ENCODE measurements at regions not wholly inside any gene's neighbourhood (a gene's known extent, or its start where the extent isn't known, plus 50 kb on each side); places are given as distances from the start of the nearest gene placed in this dataset.

GRCh38 chr2:220949466-220949865 is 622.6 kb downstream of the EPHA4 start:
- H4K5ac ChIP-seq (ENCODE audit: insufficient read length, low read depth, low read length): no peak overlapping the region
- TF ChIP-seq CTCF (conservative IDR thresholded peaks at IDR 0.05): no peak
- Mint-ChIP-seq H3K27me3 (ENCODE audit: low read depth) (no peaks in the 10 kb centered on the region), H3K4me3 (no peak overlapping the region; a peak in 1 of 5 replicates), H3K36me3 (ENCODE audit: insufficient read depth in 1 of 3, low read depth in 3 of 3) (peaks cover 0 to 5% (median 3%) of the 10 kb centered on the region in 3 experiments; a peak in 5 of 7 replicates), H3K9me3 (peaks cover 5 to 13% of the 10 kb centered on the region in 2 experiments), H3K27ac (no peak overlapping the region), H3K4me1 (peaks cover 21% of the 10 kb centered on the region in 2 experiments)
- H4K20me1 ChIP-seq (ENCODE audit: control insufficient read depth, insufficient read depth, insufficient read length): no peaks in the 10 kb centered on the region
- no peak overlapping the region for H4K8ac ChIP-seq (replicated peaks; ENCODE audit: insufficient read length, low read depth, low read length)
- no peak overlapping the region for H3K4ac ChIP-seq (ENCODE audit: low read depth, low read length)
- H2AFZ ChIP-seq (ENCODE audit: low read length): no peak overlapping the region
- H3K27me3 ChIP-seq (ENCODE audit: insufficient read depth, low read length): no peaks in the 10 kb centered on the region
- no peak overlapping the region for H2BK12ac ChIP-seq (ENCODE audit: insufficient read length, low read depth, low read length)
- H3K4me2 ChIP-seq (ENCODE audit: insufficient read depth, insufficient read length, low read length): no peak overlapping the region
- no peak overlapping the region for H3T11ph ChIP-seq (ENCODE audit: low read length)
- H4K91ac ChIP-seq (ENCODE audit: insufficient read length, low read depth, low read length): no peak overlapping the region
- H3K23me2 ChIP-seq (ENCODE audit: insufficient read length, low read depth, low read length, poor library complexity, severe bottlenecking): no peaks in the 10 kb centered on the region
- no peak for DNase-seq
- H2BK15ac ChIP-seq (ENCODE audit: low read depth, low read length): no peak overlapping the region
- no peak overlapping the region for H2BK20ac ChIP-seq (ENCODE audit: low read depth, low read length, poor library complexity, severe bottlenecking)
- no peak overlapping the region for H3K9ac ChIP-seq (ENCODE audit: extremely low read depth, insufficient read length, low read length)
- H3K79me1 ChIP-seq (ENCODE audit: insufficient read depth, low read depth, low read length, poor library complexity, severe bottlenecking): no peaks in the 10 kb centered on the region
- no peaks in the 10 kb centered on the region for H3K79me2 ChIP-seq (ENCODE audit: insufficient read depth, low read length)
- H3K9me3 ChIP-seq (ENCODE audit: control insufficient read depth, low read depth, low read length): no peaks in the 10 kb centered on the region
- H2BK5ac ChIP-seq (ENCODE audit: insufficient read length, low read length): no peak overlapping the region
- no peak overlapping the region for H3K18ac ChIP-seq (ENCODE audit: insufficient read length, low read depth, low read length)
- no peak overlapping the region for H3K27ac ChIP-seq (ENCODE audit: insufficient read length, low read depth, low read length)
- H3K23ac ChIP-seq (ENCODE audit: insufficient read length, low read depth, low read length): no peak overlapping the region
- H2AK5ac ChIP-seq (ENCODE audit: insufficient read length, low read length): no peak overlapping the region
- no peak overlapping the region for H2BK120ac ChIP-seq (ENCODE audit: low read depth, low read length, poor library complexity, severe bottlenecking)
- peaks cover 10% of the 10 kb centered on the region for H3K4me1 ChIP-seq (ENCODE audit: insufficient read depth, low read length)
- WGBS (ENCODE audit: extremely low coverage, insufficient read length, low lambda C conversion rate): no CpG with 5 or more reads among the region's 3 CpGs
- H3K56ac ChIP-seq (ENCODE audit: insufficient read length, low read depth, low read length): no peak overlapping the region
- no peak overlapping the region for H3K14ac ChIP-seq (ENCODE audit: insufficient read depth, low read length)
